AG04450 (cell line): ENCODE measurements at regions not wholly inside any gene's neighbourhood (a gene's known extent, or its start where the extent isn't known, plus 50 kb on each side); places are given as distances from the start of the nearest gene placed in this dataset.
"Not testable (repeated sequence)": the region's sequence is repeated elsewhere in the genome, so short reads cannot be mapped to it uniquely, and the experiment has no call there.

Source experiments
- CTCF ChIA-PET: fragments of 300-600, 350-600 bp; formaldehyde crosslinking; extraction: SDS; loops from one replicate; lab custom pipeline; 2022; ENCODE audit warnings: antibody characterized with exemption, inconsistent platforms; lab: Charles Lee
- POLR2A ChIA-PET: fragments of 350-600 bp; formaldehyde crosslinking; extraction: SDS; loops from one replicate; lab custom pipeline; 2021; ENCODE audit warnings: antibody characterized with exemption, inconsistent platforms; lab: Yijun Ruan, JAX
- DNase-seq: peaks from one replicate; pipeline ENCODE4 v3.0.0-alpha.2; 2011; ENCODE audit warnings: low read depth, low spot score
- H3K27ac ChIP-seq: one replicate; pipeline ENCODE4 v1.5.1; 2012; ENCODE audit warnings: low read depth, low read length, control low read depth
- H3K27me3 ChIP-seq: one replicate; pipeline ENCODE4 v1.6.0; 2012; ENCODE audit warnings: low read length; ENCODE audit not compliant: control insufficient read depth, insufficient read depth
- H3K4me3 ChIP-seq: 2 replicates; pipeline ENCODE4 v1.5.1; 2011; ENCODE audit warnings: mild to moderate bottlenecking, low read depth, low read length, control low read depth
- H3K9me3 ChIP-seq: 2 replicates; pipeline ENCODE4 v1.5.1; 2012; ENCODE audit warnings: low read length; ENCODE audit not compliant: control insufficient read depth, insufficient read depth
- CTCF ChIP-seq: IDR thresholded peaks from 2 replicates; pipeline ENCODE4 v1.5.1; 2011; ENCODE audit warnings: low read depth, low read length, control low read depth, inconsistent platforms

DNA sequence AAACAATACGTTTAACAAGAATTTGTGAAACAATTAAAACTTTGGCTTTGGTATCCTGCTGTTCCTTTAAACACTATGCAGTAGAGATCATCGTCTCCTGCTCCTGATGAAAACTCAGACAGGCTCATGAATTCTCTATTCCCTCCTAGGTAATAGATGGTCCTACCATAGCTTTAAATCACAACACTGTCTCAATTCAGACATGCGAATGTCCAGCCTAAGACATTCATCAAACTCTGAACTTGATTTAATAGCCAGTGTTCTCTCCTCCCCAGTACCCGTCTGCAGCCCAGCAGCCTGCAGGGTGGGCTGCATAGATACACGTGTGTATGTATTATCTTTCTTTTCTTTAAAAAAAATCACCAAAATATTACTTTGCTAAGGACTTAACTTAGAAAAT lies 232.8 kb downstream of the TTLL2 start:
- Histone ChIP-seq H3K27ac (no peak overlapping the region), H3K4me3 (no peak overlapping the region), H3K9me3 (peaks cover 57% of the 10 kb centered on the region), H3K27me3 (no peaks in the 10 kb centered on the region)
- no peak for TF ChIP-seq CTCF
- DNase-seq, result no peak
- ChIA-PET POLR2A (no interaction called here), CTCF (no interaction called here)

DNA sequence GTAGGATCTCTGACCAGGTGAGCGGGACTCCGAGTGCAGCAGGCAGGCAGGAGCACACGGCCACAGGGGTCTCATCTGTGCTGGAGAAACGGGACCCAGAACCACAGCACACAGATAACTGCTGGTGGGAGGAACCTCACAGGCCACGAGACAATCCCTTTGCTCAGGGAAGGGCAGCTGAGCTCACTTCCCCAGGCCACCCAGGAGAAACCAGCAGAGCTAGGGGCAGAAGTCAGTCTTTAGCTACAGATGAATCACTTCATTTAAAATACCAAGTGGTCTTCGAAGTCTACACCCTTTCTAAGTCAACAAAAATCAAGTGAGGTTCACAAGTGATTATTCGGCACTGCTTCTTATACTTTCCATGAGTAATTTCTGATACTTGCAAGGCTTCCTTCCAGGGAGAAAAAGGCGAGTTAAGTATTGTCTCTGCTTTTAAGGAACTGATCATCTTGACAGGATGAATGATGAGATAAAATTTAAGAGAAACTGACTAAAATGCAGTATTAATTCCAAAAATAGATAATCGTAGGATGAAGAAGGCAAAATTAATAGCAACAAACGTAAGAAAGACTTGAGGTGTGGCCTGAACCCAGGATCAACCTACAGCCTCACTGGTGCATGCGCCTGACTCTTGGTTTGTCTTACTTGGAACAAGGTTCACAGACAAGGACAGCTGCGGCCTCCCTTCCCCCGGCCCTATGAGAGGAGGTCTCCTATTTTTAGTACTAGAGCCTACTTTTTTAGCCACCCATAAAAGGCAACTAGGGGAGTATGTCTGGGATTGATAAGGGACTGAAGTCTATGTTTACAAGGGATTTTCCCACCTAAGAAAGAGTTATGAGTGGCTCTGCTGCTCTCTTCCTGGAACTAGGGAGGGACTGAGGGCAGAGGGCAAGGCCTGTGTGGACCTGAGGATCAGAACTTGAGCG lies 233.6 kb downstream of the TTLL2 start:
- no peak overlapping the region for H3K4me3 ChIP-seq
- POLR2A ChIA-PET, result no interaction called here
- no peak for DNase-seq
- no peak for TF ChIP-seq CTCF
- H3K9me3 ChIP-seq, result peaks cover 53% of the 10 kb centered on the region
- no peak overlapping the region for H3K27ac ChIP-seq
- H3K27me3 ChIP-seq, result no peaks in the 10 kb centered on the region
- CTCF ChIA-PET, result no interaction called here

DNA sequence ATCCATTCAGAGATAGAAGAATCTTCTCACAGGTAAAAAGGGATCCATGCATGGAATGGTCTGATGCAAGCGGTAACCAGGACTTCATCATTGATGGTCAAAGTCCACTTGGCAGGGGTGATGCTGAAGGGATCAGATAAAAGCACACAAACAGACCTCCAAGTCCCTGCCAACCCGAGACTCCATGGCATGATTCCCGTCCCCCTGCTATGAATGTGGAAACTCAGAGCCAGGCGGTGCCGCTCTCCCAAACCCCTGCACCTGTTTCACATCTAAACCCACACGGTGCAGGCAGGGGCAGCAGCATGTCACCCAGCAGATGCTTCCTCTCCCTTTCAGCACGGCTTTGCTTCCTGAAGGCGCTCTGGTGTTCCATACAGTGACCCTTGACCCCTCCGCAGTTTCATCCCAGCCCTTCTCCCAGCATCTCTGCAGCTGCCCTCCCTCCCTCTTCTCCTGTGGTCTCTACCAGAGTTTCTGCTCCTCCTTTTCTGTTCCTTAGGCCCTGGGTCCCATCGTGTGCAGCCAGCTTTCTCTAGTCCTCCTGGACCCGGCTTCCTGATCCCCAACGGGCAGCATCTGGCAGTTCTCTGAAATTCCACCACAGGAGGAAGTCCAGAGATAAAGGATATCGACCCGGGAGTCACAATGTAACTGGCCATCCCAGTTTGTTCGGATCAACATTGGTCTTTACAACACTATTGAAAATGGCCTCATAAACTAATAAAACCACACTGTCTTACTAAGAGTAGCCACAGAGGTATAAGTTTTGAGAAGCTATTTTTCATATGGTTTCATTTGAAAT lies 235.0 kb downstream of the TTLL2 start:
- ChIA-PET POLR2A (no interaction called here), CTCF (no interaction called here)
- no peak for TF ChIP-seq CTCF
- Histone ChIP-seq H3K4me3 (no peak overlapping the region), H3K9me3 (peaks cover 52% of the 10 kb centered on the region), H3K27me3 (no peaks in the 10 kb centered on the region), H3K27ac (no peak overlapping the region)
- DNase-seq, result no peak

DNA sequence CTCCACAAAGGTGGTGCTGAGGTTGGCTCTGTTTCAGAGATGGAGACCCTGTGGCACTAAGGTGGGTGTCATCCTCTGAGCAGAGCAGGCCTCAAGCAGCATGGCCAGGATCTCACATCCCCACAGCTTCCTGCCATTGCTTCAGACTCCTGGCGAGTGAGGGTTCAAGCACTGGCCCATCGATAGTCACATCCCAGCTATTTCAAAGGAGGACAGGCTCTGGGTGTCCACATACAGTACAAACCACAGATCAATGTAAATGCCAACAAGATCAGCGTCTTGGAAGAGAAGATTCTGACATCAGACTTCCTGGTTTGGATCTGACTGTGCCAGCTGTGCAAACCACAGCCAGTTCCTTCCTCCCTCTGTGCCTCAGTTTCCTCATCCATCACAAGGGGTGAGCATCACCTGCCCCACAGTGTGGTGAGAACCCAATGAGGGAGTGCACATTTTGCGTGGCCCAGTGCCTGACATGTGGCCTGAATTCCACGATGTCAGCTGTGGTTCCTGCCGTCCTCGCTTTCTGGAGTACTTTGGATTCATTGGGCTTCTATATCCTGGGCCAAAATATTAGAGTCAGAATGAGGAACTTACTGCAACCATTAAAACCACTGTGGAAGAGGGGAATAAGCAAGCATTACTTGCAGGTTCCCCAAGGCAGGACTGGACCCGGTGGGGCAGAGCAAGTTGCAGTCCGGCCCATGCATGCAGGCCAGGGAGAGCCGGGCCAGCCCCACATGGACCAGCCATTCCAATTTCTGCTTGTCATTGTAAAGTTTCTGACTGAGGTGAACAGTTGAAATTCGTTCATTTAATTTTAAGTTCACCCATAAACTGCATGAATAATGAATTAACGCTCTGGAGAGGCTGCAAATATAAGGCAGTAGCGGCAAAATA lies 236.0 kb downstream of the TTLL2 start:
- no peak for DNase-seq
- Histone ChIP-seq H3K9me3 (peaks cover 57% of the 10 kb centered on the region), H3K27ac (no peak overlapping the region), H3K27me3 (no peaks in the 10 kb centered on the region), H3K4me3 (no peak overlapping the region)
- TF ChIP-seq CTCF, result no peak
- ChIA-PET CTCF (no interaction called here), POLR2A (no interaction called here)

DNA sequence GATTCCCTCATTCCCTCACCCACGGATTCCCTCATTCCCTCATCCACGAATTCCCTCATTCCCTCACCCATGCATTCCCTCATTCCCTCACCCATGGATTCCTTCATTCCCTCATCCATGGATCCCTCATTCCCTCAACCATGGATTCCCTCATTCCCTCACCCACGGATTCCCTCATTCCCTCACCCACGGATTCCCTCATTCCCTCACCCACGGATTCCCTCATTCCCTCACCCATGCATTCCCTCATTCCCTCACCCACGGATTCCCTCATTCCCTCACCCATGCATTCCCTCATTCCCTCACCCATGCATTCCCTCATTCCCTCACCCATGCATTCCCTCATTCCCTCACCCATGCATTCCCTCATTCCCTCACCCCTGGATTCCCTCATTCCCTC lies 238.0 kb downstream of the TTLL2 start:
- H3K4me3 ChIP-seq, CTCF ChIA-PET, DNase-seq, H3K27me3 ChIP-seq, H3K27ac ChIP-seq, POLR2A ChIA-PET: not testable (repeated sequence)
- peaks cover 74% of the 10 kb centered on the region for H3K9me3 ChIP-seq
